GM19324 (cell line): ENCODE measurements at regions not wholly inside any gene's neighbourhood (a gene's known extent, or its start where the extent isn't known, plus 50 kb on each side); places are given as distances from the start of the nearest gene placed in this dataset.

ENCODE experiments used
- ATAC-seq: cut with Tn5 transposase; IDR thresholded peaks from one replicate; pipeline ENCODE4 v1.9.1; 2021; ENCODE audit warnings: mild to moderate bottlenecking, moderate library complexity; ENCODE audit not compliant: unreplicated experiment, low FRiP score

DNA sequence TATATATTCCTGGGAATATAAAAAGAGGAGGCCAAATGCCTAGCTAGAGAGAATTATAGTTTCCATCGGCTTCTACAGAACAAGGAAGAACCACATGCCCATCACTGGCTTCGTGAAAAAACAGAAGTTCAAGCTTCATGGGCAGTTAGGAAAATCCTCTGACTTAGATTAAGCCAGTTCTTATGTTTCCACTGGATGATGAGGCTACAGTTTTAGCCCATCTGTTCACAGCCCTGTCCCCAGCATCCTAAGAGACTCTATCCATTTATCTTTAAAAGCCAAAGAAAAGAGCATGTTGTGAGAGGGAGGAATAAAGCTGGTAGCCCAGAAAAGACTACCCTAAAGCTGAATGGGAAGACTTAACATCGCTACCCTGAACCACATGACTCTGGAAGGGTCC is 285.5 kb upstream of the WWC1 start:
- ATAC-seq, result no peak

DNA sequence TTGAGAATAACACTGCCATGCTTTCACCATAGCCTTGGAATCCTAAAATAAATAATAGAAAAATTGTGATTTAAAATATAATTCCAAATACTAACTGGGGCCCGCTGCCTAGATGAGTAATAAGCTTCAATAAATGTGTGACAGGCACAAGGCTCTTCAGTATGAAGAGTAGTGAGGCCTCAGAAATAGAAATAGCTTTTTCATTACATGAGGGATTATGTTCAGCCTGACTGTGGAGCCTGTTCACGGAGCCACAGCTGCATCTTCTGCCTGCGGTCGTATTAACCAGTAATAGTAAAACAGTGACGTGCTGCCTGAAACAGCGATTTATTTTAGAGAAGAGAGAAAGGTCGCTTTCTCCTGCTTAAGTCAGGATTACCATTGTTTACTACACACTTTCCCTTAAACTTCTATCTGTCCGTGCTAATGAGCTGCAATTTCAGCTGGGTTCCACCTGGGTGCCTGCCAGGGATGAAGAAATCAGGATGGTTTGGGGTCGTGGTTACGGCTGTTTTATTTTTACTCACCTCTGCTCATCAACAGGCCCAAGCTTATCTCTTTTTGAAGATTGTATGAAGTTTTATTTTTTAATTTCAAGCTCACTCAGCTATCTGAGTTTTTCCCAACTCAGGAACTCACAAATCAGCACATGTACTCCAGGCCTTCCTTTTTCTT is 284.9 kb upstream of the WWC1 start:
- no peak for ATAC-seq

DNA sequence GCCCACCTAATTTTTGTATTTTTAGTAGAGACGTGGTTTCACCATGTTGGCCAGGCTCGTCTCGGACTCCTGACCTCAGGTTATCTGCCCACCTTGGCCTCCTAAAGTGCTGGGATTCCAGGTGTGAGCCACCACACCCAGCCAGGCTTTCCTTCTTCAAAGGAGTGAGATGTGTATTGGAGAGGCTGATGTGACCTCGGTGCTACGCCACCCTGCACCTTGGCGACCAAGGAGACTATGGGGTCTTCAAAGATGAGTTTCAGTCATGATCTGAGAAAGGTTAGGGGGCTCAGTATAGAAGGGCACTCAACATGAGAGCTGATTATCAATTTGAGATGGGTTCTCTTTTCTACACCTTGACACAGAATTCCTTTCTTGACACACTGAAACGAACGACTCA is 284.2 kb upstream of the WWC1 start:
- ATAC-seq, result no peak

DNA sequence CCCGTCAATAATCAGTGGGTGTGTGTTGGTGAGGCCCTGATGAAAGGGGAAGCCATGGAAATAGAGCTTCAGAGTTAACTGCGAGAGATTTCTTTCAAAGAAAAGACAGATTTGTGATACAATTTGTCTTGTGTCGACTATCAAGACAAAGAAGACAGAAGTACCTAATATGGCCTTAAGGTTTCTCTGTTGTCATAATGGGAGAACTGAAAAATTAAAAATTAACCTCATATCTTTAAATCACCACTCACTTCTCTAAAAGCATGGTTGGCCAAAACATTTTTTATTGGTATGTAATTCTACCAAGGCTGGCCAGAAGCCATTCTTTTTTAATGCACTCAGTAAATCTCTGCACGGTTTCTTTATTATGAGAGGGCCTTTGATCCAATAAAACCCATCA is 282.9 kb upstream of the WWC1 start:
- ATAC-seq, result no peak

DNA sequence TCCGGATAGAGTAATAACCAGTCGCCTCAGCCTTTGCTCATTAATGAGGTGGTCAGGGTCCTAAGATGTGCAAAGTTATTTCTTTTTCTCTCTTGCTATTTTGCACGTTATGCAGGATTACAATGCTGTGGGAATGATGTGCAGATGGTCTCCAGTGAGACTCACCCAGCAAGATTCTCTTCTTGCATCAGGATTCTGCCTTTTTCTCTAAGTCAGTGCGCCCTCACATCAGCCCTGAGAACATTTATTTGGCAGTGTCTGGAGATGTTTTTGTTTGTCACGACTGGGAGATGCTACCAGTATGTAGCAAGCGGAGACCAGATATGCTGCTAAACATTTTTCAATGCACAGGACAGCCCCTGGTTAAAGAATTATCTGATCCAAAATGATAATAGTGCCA is 280.3 kb upstream of the WWC1 start:
- no peak for ATAC-seq

DNA sequence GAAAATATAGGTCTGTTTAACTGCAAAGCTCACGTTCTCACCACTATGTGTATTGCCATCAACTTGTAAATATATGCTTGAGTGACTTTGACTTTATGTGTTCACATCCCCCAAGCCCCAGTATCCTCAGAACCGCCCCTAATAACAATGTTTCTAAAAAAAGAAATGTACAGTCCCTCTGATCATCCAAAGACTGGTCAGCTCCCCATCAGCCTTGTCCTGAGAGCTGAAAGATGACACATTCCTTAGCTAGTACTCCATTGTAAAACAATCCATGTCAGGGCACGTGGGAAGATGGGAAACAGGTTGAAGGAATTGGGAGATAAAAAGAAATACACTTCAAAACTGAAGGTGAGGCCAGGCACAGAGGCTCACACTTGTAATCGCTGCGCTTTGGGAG is 279.4 kb upstream of the WWC1 start:
- no peak for ATAC-seq

DNA sequence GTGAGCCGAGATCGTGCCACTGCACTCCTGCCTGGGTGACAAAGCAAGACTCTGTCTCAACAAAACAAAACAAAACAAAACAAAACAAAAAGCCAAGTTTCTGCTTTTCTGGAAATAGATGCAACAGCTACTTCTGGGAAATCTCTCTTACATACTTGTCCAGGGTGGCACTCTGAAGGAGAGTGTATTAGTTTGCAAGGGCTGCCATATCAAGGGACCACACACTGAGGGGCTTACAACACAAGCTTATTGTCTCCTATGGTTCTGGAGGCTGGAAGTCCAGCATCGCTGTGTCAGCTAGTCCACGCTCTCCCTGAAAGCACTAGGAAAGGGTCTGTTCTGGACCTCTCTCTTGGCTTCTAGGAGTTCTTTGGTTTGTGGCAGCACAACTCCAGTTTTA is 277.9 kb upstream of the WWC1 start:
- ATAC-seq, result no peak

DNA sequence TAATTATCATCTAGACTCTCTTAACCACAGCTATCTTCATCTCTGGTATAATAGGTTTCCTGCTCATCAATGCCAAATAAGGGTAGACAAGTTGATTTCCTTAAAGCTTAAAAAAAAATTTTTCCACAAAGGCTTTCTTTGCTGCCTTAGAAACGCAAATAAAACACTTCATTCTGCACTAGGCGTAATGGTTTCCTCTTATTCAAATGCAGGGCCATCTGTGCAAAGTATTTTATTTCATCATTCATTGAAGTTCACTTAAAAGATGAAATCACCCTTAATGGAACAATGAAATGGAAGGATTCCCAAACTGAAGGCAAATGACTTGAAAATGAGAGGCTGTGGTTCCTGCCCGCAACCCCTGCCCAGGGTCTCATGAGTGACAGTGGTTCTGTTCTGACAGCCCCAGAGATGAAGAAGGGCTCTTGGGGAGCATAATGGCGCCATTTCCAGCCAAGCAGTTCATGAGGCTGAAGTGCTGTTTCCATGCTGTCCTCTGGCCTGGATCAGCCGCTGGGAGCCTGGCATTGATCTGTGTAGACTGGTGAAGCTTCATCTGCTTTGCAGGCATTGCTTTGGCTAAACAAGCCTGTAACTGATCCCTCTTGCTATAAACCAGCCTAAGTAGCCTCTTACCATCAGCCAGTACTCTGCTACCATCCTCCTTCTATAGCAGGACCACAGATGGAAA is 276.9 kb upstream of the WWC1 start:
- no peak for ATAC-seq

DNA sequence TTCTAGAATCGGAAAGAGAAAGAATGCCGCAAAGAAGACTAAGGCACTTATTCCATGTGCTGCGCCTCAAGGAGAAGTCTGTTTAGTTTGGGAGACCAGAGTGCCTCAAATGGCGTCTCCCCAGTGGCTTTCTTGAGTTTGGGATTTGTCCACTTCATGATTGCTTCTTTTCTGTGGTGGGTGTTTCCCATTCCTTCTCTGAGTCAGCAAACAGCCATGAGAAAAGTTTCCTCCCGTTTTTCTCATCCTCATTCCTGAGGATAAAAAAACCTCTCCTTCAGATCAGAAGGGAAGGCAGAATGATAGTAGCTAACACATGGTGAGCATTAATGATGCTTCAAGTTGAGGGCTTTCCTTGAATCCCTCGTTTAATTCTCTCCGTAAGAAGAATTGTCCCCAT is 275.9 kb upstream of the WWC1 start:
- ATAC-seq, result no peak

DNA sequence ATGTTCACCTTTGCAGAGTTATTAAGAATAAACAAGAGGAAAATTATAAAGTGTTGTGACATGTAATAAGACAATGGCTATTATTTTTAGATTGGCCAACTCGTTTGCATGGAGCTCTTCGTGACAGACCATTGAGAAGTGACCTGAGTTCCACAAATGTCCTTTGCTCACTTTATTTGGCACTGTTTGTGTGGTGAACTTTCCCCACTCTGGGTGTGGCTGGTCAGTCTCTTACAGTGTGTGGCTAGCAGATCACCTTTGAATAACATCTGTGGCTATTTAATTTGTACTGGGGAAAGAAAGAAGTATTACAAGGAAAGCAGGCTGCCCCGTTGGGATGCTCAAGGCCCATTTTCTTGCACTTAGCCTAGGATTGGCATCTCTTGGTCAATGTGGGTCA is 274.1 kb upstream of the WWC1 start:
- ATAC-seq, result no peak

DNA sequence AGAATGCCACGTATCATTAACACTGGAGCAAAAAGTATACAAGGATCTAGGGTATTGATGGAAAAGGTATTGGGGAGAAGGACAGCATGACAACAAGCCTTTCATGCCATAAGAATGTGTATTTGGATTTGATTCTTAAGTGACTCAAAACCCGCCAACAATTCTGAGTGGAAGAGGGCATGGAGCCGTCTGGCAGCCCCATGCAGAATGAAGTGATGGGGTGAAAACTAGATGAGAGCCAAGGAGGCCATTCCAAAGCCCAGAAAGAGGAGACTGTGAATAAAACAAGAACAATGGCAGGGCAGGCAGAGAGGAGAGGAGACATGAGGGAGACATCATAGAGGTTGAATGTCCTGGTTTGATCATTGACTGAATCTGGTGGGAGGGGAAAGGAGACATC is 272.3 kb upstream of the WWC1 start:
- ATAC-seq, result no peak

DNA sequence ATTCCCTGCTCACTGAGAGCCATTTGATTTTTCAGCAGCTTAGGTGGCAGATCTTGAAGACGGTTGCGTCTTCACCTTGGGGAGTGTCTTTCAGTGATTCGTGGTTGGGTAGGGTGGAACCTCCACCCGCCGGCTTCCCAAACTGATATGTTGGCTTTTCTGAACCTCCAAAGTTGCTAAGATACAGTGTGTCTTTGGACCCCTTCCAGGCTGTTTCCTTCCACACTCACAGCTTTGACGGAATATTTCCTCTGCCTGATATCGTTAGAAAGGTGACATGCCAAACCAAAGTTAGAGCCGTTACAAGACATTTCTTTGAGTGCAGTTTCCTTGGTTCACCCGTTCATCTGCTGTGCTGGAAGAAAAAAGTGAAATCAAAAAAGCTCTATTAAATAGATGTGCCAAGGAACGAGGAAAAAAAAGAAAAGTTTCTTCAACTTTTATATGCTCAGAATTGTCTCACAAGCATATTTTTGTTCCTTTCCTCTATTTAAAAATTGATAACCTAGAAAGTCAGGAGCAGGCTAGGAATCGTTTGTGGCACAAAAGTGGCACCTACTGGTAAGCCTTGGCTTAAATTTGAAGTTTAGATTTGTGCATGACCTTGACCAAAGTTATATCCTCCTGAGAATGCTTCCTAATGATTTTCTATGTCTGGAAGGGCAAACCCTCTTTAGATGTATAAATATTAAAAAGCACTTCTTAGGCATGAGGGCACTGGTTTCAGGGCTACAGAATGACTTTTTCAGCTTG is 270.7 kb upstream of the WWC1 start:
- no peak for ATAC-seq

DNA sequence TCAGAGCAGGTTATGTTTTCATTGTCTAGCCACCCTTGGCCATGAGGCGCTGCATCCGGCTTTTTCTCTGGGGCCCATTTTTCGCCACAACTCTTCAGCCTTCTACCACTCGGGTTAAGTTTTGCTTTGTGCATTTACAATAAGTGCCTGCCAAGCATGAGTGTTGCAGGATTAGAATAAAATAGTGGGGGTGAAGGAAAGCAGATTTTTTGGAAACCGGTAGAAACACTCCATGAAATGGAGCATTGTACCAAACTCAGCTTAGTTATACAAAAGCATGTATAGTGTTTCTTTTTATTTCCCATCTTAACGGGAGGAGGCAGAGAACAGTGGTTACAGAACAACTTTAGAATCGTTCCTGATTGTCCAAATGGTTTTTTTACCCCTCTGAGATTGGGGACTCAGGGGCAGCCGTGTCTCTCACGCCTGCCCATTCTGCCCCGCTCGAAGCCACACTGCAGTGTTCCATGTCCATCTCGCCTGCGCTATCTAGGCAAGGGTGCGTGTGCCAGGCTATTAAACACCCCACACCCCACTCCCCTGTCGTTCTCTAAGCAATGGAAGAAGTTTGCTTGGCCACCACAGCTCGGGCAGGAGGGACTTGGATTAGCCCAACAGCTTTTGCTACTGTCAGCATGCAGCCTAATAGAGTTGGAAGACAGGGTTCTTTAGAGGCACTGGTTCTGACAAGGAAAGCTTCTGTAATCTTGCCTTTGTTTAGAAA is 268.8 kb upstream of the WWC1 start:
- no peak for ATAC-seq

DNA sequence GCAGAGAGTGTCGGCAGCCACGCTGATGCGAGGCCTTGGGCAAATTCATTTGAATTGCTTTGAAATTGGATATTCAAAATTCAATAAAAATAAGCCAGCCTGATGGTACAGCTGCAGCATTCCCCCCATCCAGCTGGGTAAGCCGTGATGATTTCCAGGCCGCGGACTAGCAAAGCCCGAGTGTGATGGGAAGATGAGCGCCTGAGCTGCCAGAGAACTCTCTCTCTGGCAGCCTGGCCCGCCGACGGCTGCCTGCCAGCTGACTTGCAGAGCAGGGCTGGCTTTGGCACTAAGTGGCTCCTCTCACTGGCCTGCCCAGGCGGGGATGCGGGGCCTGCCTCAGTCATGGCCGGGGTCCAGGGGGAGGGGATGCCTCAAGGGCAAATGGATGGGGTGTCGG is 268.3 kb upstream of the WWC1 start:
- no peak for ATAC-seq

DNA sequence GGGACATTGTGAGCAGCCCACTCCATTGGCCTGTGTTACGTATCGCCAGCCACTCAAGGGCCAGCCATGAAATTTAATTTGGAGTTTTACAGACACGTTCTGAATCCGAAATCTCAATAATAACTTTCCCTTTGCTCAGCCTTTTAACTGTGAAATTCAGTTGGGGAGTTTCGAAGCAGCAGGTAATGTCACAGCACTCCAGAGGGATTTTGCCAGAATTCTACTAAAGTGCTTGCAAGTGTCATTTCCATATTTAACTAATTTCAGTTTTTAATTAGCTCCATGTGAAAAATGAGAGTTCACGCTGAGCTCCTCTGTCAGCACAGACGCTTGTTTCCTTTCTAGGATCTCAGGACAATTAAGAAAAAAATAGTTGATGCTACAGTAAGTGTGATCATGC is 267.1 kb upstream of the WWC1 start:
- no peak for ATAC-seq

DNA sequence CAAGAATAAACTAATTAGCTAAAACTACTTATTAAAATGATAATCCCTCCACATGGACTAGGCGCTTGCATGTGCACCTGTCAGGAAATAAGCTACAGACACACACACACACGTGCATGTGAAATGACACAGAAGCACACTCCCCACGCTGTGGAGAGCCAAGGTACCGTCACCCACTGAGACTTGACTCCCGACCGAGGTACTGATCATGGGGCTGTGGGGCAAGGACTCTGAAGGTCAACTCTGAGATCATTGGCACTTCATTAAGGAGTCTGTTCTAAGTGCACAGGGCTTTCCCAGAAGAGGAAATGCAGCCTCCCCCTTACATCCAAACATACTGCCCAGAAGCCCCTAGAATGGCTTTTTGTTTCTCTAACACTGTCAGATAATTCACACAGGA is 264.4 kb upstream of the WWC1 start:
- no peak for ATAC-seq

DNA sequence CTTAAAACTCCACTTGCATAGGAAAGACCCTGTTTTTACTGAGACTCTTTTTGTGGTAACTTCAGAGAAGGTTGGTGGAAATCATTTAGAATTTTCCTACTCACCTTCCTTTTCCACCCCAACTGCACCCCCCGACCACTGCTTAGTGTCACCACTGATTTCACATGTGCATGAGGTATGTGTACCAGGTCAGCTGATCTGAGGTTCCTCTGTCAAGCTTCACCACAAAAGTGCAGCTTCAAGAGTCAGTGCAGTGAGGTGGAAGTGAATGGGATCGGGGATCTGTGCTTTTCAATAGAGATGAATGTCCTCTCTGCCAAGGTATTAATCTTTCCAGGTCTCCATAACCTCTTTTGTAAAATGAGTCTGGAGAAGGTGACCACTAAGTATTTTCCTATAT is 260.5 kb upstream of the WWC1 start:
- no peak for ATAC-seq

DNA sequence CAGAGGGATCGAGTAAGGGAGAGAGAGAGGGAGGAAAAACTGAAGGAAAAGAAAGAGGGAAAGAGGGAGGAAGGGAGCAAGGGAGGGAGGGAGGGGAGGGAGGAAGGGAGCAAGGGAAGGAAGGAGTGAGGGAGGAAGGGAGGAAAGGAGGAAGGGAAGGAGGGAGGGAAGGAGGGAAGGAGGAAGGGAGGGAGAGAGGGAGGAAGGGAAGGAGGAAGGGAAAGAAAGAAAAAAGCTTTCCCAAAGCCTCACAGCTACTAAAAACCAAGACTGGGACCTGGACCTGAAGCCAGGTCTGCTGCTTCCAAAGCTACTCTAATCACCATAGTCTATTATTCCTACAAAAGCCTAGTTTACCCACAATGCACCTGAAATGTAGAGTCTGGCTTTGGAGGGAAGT is 259.8 kb upstream of the WWC1 start:
- no peak for ATAC-seq

DNA sequence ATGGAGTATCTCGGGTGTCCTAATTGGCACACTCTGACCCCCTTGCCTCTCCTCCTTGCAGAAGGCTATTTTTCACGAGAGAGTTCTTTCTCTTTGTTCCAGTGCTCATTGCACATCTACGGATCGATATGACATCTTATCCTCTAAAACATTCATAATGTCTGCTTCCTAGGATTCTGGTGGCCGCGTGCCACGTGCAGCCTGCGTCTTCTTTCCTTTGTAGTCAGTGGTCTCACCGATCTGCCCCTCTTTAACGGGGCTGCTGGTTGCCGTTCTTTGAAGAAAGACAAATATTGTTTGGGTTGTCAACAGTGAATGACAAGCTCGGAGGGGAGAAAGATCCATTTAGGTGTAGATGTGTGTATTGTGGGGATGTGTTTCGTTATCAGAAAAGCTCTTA is 252.4 kb upstream of the WWC1 start:
- no peak for ATAC-seq

DNA sequence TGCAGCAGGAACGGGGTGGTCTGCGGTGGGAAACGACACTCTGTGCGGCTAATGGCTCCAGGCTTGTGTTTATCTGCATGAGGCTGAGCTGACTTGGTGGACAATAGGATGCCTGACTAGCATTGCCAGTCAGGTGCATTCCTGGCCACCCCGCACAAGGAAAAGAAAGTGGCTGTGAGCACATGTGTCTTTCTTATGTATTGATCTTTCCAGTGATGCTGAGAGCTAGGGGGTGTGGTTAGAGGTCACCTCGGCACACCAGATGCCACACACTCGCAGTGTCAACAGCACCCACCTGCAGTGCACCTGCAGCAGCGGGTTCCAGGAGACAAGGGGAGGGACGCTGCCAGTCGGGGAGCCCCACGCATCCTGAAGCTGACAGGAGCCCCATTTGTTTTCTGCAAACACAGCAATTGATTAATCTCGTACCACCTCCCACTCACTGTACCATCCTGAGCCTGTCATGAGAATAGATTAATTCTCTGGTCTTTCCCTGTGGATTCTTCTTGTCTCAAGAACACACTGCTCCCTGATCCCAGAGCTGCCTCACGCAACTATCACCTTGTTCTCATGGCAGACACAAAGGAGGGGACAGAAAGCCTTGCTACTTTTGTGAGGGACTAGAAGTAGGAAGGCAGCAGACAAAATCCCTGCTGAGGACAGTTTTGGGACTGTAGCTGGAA is 251.7 kb upstream of the WWC1 start:
- ATAC-seq, result no peak

DNA sequence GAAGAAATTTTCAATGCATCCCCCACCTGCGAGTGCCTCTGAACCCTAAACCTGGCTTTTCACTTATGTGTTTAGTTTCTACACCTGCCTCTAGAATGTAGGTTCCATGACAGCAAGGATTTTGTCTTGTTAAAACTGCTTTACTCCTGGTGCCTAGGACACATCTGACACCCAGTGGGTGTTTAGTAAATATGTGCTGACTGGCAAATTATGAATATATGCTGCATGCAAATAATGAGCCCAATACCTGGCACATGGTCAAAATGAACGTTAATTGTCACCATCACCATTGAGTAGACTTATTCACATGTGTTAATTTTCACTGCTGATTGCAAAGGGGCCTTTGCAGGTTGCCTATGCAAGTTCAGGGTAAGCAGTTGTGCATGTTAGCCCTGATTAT is 249.9 kb upstream of the WWC1 start:
- no peak for ATAC-seq
